OCI-LY1 (cell line): ENCODE measurements at regions not wholly inside any gene's neighbourhood (a gene's known extent, or its start where the extent isn't known, plus 50 kb on each side); places are given as distances from the start of the nearest gene placed in this dataset.

ENCODE experiments used
- CTCF ChIP-seq: fragments of 200-600 bp; sonication (generic), shearing (Covaris generic); IDR thresholded peaks from 2 replicates; pipeline ENCODE4 v1.5.1; 2017; ENCODE audit warnings: mild to moderate bottlenecking, antibody characterized with exemption, low read length, moderate library complexity, mixed read lengths
- EZH2 ChIP-seq: fragments of 200-600 bp; sonication (generic), shearing (Covaris generic); IDR thresholded peaks from 2 replicates; pipeline ENCODE4 v1.8.0; 2017; ENCODE audit warnings: borderline replicate concordance, mixed run types, mild to moderate bottlenecking, antibody characterized with exemption, low read length, moderate library complexity, mixed read lengths

GRCh38 chr2:176822060-176822459, 390.5 kb upstream of the HNRNPA3 start:
- TF ChIP-seq EZH2, result no peak
- no peak for TF ChIP-seq CTCF
